Stimulated activated CD4-positive, alpha-beta T cell treated with anti-CD3 and anti-CD28 coated beads, Interleukin-15, amount 100 ng/mL, for 24 hours (primary cell): ENCODE measurements at regions not wholly inside any gene's neighbourhood (a gene's known extent, or its start where the extent isn't known, plus 50 kb on each side); places are given as distances from the start of the nearest gene placed in this dataset.

Experiments used
- DNase-seq: peaks from one replicate; pipeline ENCODE4 v3.0.0-alpha.2; 2020

- DNase-seq = no peak
Measured at GRCh38 chr9:129276486-129277230, 98.6 kb upstream of the IER5L start.

- no peak for DNase-seq
Measured at GRCh38 chr9:129275626-129276247, 97.7 kb upstream of the IER5L start.

- DNase-seq = no peak
Measured at GRCh38 chr9:129273941-129274684, 96.1 kb upstream of the IER5L start.

GRCh38 chr9:129273136-129273895, 95.3 kb upstream of the IER5L start:
- DNase-seq = no peak

GRCh38 chr9:129272348-129273025, 94.4 kb upstream of the IER5L start:
- DNase-seq = no peak

- peak; percentile 19 for DNase-seq
Measured at GRCh38 chr9:129270903-129271431, 92.9 kb upstream of the IER5L start.

- DNase-seq = peak; percentile 60
Measured at GRCh38 chr9:129270205-129270604, 92.1 kb upstream of the IER5L start.

- DNase-seq = no peak
Measured at GRCh38 chr9:129267141-129267540, 89.1 kb upstream of the IER5L start.

- no peak for DNase-seq
Measured at GRCh38 chr9:129266536-129266935, 88.5 kb upstream of the IER5L start.

- no peak for DNase-seq
Measured at GRCh38 chr9:129264388-129264787, 86.3 kb upstream of the IER5L start.

- DNase-seq = no peak
Measured at GRCh38 chr9:129263836-129264235, 85.8 kb upstream of the IER5L start.

- DNase-seq = no peak
Measured at GRCh38 chr9:129262261-129262660, 84.2 kb upstream of the IER5L start.

- DNase-seq = no peak
Measured at GRCh38 chr9:129259375-129259774, 81.3 kb upstream of the IER5L start.

GRCh38 chr9:129258823-129259301, 80.8 kb upstream of the IER5L start:
- peak; percentile 22 for DNase-seq

GRCh38 chr9:129258124-129258822, 80.2 kb upstream of the IER5L start:
- peak; percentile 95 for DNase-seq

- no peak for DNase-seq
Measured at GRCh38 chr9:129256959-129257713, 79.1 kb upstream of the IER5L start.

- DNase-seq = no peak
Measured at GRCh38 chr9:129254566-129255287, 76.7 kb upstream of the IER5L start.

- DNase-seq = no peak
Measured at GRCh38 chr9:129253803-129254381, 75.8 kb upstream of the IER5L start.

- DNase-seq = no peak
Measured at GRCh38 chr9:129252937-129253802, 75.1 kb upstream of the IER5L start.
